ENCODE measurements at regions not wholly inside any gene's neighbourhood (a gene's known extent, or its start where the extent isn't known, plus 50 kb on each side); places are given as distances from the start of the nearest gene placed in this dataset.
"Not testable (repeated sequence)": the region's sequence is repeated elsewhere in the genome, so short reads cannot be mapped to it uniquely, and the experiment has no call there.

GRCh38 chr10:95137990-95138625, 55.9 kb upstream of the ACSM6 start:
- not testable (repeated sequence) for DNase-seq

- no peak for DNase-seq
Observed at GRCh38 chr10:95134490-95134889, 59.5 kb upstream of the ACSM6 start.

DNA sequence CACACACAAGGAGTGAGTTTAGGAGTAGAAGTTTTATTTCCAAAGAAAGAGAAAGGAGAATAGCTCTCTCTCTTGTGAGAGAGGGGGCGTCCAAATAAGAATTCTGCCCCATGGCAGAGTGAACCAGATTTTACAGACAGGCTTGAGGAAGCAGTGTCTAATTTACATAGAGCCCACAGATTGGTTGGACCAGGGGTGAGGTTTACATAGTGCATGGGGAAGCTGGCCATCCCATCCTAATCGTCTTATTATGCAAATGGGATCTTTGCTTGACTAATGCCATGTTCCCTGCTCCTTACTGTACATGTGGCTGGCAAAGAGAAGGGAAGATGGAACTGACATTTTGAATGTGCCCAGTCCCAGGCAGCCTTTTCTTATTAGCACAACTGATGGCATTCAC, 60.0 kb upstream of the ACSM6 start:
- no peak for DNase-seq

DNA sequence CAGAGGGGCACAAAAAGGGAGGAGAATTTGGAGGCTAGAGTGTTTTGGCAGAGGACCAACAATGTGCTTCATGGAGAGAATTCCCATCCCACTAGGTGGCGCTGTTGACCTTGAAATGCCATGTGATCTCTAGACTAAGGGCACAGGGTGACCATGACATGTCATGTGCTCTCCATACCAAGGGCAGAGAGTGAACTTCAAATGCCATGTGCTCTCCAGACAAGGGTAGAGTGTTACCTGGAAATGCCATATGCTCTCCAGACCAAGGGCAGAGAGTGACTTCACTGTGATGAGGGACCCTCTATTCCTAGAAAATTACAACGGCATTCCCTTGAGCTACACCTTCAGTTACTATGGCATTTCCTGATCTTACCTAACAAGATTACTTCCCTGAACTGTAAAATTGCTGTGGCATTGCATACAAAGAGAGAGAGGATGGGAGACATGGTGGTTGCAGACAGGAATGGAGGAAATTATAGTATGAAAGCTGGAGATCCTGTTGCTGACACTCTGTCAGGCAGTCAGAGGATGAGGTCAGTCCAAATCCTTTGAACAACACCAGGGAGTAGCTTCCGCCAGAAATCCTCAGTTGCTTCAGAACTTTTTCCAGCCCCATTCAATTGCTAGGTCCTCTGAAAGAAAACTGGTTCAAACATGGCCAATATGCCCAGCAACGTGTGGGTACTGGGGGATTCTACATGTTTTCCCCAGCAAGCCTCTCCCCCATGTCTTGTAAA, 60.9 kb upstream of the ACSM6 start:
- peak; percentile 46 for DNase-seq

DNA sequence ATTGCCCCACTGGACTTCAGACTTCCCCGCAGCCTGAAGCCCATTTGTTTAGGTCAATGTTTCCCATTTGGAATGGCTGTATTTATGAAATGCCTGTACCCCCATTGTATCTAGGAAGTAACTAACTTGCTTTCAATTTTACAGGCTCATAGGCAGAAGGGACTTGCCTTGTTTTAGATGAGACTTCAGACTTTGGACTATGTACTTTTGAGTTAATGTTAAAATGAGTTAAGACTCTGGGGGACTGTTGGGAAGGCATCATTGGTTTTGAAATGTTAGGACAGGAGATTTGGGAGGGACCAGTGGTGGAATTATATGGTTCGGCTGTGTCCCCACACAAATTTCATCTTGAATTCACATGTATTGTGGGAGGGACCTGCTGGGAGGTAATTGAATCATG, 61.1 kb upstream of the CYP2C8 start:
- not testable (repeated sequence) for DNase-seq

DNA sequence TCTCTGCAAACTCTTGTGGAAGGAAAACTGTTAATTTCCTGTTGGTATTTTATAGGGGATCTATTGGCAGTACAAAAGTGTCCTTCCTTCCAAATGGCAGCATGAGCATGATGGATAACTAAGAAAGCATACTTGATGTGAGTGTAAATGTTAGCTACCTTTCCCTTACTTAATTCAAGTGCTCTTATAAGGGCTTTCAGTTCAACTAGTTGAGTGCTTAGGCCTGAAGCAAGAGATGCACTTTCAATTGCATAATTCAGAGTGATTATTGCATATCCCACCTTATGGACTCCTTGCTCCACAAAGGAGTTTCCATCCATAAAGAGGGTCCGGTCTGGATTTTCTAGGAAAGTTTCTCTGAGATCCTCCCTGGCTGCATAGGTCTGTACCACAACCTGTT, 56.3 kb upstream of the CYP2C8 start:
- no peak for DNase-seq

- no peak for DNase-seq
Observed at GRCh38 chr10:95122736-95123135, 53.4 kb upstream of the CYP2C8 start.

DNA sequence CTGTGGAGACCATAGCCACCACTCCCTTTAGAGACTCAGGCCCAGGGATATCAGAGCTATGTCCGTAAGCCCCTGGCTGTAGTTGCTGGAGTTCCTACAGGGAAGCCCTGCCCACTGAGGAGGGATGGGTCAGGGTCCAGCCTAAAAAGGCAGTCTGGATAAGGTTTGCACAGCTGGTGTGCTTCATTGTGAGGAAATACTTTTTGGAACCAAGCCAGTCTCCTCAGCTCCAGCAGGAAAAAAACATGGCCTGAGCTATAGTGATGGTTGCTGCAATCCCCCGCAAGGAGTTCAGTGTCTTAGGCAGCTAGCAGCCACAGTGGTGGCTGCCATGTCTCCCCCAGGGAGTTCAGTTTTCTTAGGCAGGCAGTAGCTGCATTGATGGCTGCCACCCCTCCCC, 52.6 kb upstream of the CYP2C8 start:
- DNase-seq = no peak
